Activated CD4-positive, alpha-beta T cell treated with anti-CD3 and anti-CD28 coated beads, Interleukin-10, Interleukin-2, amounts not matched to agents 100 ng/mL and 50 ng/mL, durations not matched to agents 16 hours and 8 hours (primary cell): ENCODE measurements at regions not wholly inside any gene's neighbourhood (a gene's known extent, or its start where the extent isn't known, plus 50 kb on each side); places are given as distances from the start of the nearest gene placed in this dataset.

ENCODE experiments used
- DNase-seq: peaks from one replicate; pipeline ENCODE4 v3.0.0-alpha.2; 2020

- no peak for DNase-seq
These were observed 947.3 kb upstream of the COX7C start for GRCh38 chr5:85670417-85670816.

GRCh38 chr5:85671223-85671970 is 946.3 kb upstream of the COX7C start:
- DNase-seq: no peak

GRCh38 chr5:85681871-85682270 is 935.9 kb upstream of the COX7C start:
- DNase-seq: no peak

GRCh38 chr5:85684351-85684750 is 933.4 kb upstream of the COX7C start:
- DNase-seq: no peak

- DNase-seq: no peak
These were observed 914.4 kb upstream of the COX7C start for GRCh38 chr5:85703296-85703695.

GRCh38 chr5:85709728-85710127 is 908.0 kb upstream of the COX7C start:
- no peak for DNase-seq

GRCh38 chr5:85716344-85717202 is 901.2 kb upstream of the COX7C start:
- DNase-seq: no peak

GRCh38 chr5:85717203-85717563 is 900.6 kb upstream of the COX7C start:
- no peak for DNase-seq

- DNase-seq: no peak
These were observed 885.6 kb upstream of the COX7C start for GRCh38 chr5:85732185-85732584.

GRCh38 chr5:85741972-85742371 is 875.8 kb upstream of the COX7C start:
- DNase-seq: no peak

GRCh38 chr5:85760519-85760918 is 857.2 kb upstream of the COX7C start:
- no peak for DNase-seq

GRCh38 chr5:85769347-85769746 is 848.4 kb upstream of the COX7C start:
- no peak for DNase-seq

GRCh38 chr5:85784746-85785145 is 833.0 kb upstream of the COX7C start:
- no peak for DNase-seq

- DNase-seq: no peak
These were observed 804.6 kb upstream of the COX7C start for GRCh38 chr5:85813146-85813545.

GRCh38 chr5:85814596-85814995 is 803.1 kb upstream of the COX7C start:
- no peak for DNase-seq

- no peak for DNase-seq
These were observed 794.0 kb upstream of the COX7C start for GRCh38 chr5:85823462-85824426.

GRCh38 chr5:85838781-85839180 is 779.0 kb upstream of the COX7C start:
- DNase-seq: no peak

GRCh38 chr5:85841653-85842052 is 776.1 kb upstream of the COX7C start:
- no peak for DNase-seq

GRCh38 chr5:85843535-85843934 is 774.2 kb upstream of the COX7C start:
- DNase-seq: no peak

- DNase-seq: no peak
These were observed 768.3 kb upstream of the COX7C start for GRCh38 chr5:85849411-85849810.

- no peak for DNase-seq
These were observed 752.4 kb upstream of the COX7C start for GRCh38 chr5:85865296-85865695.

- no peak for DNase-seq
These were observed 749.7 kb upstream of the COX7C start for GRCh38 chr5:85868070-85868469.

- DNase-seq: no peak
These were observed 723.7 kb upstream of the COX7C start for GRCh38 chr5:85893996-85894395.
